ENCODE measurements at regions not wholly inside any gene's neighbourhood (a gene's known extent, or its start where the extent isn't known, plus 50 kb on each side); places are given as distances from the start of the nearest gene placed in this dataset.

DNA sequence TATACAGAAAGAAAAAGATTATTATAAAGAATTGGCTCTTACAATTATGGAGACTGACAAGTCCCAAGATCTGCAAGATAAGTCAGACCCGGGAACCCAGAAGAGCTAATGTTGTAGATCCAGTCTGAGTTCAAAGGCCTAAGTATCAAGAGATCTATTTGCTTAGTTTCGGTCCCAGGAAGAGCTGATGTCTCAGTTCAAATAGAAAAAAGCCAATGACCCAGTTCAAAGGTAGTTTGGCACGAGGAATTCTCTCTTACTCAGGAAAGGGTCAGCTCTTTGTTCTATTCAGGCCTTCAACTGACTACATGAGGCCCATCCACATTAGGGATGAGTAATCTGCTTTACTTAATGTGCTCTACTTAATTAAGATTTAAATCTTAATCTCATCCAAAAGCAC lies 128.3 kb upstream of the PLCXD3 start:
- H3K9ac ChIP-seq (ENCODE audit: low read depth in 1 of 2, low read length in 2 of 2): no peak overlapping the region
- TF ChIP-seq MAX (IDR thresholded peaks at IDR 0.05): peak; percentile 74
- TF ChIP-seq RXRA (IDR thresholded peaks at IDR 0.05): peak; percentile 91 to 93
- TF ChIP-seq SP1 (IDR thresholded peaks at IDR 0.05): peak; percentile 79
- peak; percentile 50 for TF ChIP-seq YY1 (IDR thresholded peaks at IDR 0.05)
- TF ChIP-seq, protein P1, sequence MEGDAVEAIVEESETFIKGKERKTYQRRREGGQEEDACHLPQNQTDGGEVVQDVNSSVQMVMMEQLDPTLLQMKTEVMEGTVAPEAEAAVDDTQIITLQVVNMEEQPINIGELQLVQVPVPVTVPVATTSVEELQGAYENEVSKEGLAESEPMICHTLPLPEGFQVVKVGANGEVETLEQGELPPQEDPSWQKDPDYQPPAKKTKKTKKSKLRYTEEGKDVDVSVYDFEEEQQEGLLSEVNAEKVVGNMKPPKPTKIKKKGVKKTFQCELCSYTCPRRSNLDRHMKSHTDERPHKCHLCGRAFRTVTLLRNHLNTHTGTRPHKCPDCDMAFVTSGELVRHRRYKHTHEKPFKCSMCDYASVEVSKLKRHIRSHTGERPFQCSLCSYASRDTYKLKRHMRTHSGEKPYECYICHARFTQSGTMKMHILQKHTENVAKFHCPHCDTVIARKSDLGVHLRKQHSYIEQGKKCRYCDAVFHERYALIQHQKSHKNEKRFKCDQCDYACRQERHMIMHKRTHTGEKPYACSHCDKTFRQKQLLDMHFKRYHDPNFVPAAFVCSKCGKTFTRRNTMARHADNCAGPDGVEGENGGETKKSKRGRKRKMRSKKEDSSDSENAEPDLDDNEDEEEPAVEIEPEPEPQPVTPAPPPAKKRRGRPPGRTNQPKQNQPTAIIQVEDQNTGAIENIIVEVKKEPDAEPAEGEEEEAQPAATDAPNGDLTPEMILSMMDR (IDR thresholded peaks at IDR 0.05; ENCODE audit: low read depth, low read length, missing input control): no peak
- TF ChIP-seq JUND (IDR thresholded peaks at IDR 0.05): peak; percentile 81 to 85
- no peak for TF ChIP-seq NR2F2 (IDR thresholded peaks at IDR 0.05)
- TF ChIP-seq, protein P2, sequence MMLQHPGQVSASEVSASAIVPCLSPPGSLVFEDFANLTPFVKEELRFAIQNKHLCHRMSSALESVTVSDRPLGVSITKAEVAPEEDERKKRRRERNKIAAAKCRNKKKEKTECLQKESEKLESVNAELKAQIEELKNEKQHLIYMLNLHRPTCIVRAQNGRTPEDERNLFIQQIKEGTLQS (IDR thresholded peaks at IDR 0.05): no peak
- TF ChIP-seq HNF4G (IDR thresholded peaks at IDR 0.05): peak; percentile 86
- TF ChIP-seq, protein P3, sequence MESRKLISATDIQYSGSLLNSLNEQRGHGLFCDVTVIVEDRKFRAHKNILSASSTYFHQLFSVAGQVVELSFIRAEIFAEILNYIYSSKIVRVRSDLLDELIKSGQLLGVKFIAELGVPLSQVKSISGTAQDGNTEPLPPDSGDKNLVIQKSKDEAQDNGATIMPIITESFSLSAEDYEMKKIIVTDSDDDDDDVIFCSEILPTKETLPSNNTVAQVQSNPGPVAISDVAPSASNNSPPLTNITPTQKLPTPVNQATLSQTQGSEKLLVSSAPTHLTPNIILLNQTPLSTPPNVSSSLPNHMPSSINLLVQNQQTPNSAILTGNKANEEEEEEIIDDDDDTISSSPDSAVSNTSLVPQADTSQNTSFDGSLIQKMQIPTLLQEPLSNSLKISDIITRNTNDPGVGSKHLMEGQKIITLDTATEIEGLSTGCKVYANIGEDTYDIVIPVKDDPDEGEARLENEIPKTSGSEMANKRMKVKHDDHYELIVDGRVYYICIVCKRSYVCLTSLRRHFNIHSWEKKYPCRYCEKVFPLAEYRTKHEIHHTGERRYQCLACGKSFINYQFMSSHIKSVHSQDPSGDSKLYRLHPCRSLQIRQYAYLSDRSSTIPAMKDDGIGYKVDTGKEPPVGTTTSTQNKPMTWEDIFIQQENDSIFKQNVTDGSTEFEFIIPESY (IDR thresholded peaks at IDR 0.05): peak; percentile 74
- TF ChIP-seq HNF4A (conservative IDR thresholded peaks at IDR 0.05): peak; percentile 95 to 97
- TF ChIP-seq RAD21 (IDR thresholded peaks at IDR 0.05): peak; percentile 32 to 38
- no peak for TF ChIP-seq FOXA1 (IDR thresholded peaks at IDR 0.05)
- TF ChIP-seq TAF1 (conservative IDR thresholded peaks at IDR 0.05): no peak
- TF ChIP-seq, protein P4, sequence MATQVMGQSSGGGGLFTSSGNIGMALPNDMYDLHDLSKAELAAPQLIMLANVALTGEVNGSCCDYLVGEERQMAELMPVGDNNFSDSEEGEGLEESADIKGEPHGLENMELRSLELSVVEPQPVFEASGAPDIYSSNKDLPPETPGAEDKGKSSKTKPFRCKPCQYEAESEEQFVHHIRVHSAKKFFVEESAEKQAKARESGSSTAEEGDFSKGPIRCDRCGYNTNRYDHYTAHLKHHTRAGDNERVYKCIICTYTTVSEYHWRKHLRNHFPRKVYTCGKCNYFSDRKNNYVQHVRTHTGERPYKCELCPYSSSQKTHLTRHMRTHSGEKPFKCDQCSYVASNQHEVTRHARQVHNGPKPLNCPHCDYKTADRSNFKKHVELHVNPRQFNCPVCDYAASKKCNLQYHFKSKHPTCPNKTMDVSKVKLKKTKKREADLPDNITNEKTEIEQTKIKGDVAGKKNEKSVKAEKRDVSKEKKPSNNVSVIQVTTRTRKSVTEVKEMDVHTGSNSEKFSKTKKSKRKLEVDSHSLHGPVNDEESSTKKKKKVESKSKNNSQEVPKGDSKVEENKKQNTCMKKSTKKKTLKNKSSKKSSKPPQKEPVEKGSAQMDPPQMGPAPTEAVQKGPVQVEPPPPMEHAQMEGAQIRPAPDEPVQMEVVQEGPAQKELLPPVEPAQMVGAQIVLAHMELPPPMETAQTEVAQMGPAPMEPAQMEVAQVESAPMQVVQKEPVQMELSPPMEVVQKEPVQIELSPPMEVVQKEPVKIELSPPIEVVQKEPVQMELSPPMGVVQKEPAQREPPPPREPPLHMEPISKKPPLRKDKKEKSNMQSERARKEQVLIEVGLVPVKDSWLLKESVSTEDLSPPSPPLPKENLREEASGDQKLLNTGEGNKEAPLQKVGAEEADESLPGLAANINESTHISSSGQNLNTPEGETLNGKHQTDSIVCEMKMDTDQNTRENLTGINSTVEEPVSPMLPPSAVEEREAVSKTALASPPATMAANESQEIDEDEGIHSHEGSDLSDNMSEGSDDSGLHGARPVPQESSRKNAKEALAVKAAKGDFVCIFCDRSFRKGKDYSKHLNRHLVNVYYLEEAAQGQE (IDR thresholded peaks at IDR 0.05): peak; percentile 72
- TF ChIP-seq GABPA (IDR thresholded peaks at IDR 0.05 in 1 of 2, conservative IDR thresholded peaks at IDR 0.05 in 1 of 2): peak in 1 of 2 donors; percentile 29
- peak in 1 of 2 donors; percentile 40 for TF ChIP-seq EGR1 (IDR thresholded peaks at IDR 0.05; ENCODE audit: low read depth in 2 of 2)
- TF ChIP-seq FOXA2 (IDR thresholded peaks at IDR 0.05): peak; percentile 61
- WGBS: 39% methylated on average over 3 of the region's 3 CpGs
- no peak overlapping the region for H3K4me3 ChIP-seq (ENCODE audit: low read depth in 1 of 3, low read length in 3 of 3)
- peaks cover 8 to 40% (median 27%) of the 10 kb centered on the region in 4 donors for H3K4me1 ChIP-seq (ENCODE audit: control insufficient read depth in 4 of 4, insufficient read depth in 4 of 4, low read length in 3 of 4)
- H3K27me3 ChIP-seq (ENCODE audit: control insufficient read depth in 4 of 4, insufficient read depth in 4 of 4, low read length in 3 of 4): no peaks in the 10 kb centered on the region
- no peak for DNase-seq (ENCODE audit: low spot score)
- H3K27ac ChIP-seq (ENCODE audit: low read depth in 1 of 2, low read length in 2 of 2): no peak overlapping the region
- no peaks in the 10 kb centered on the region for H3K9me3 ChIP-seq (ENCODE audit: control insufficient read depth in 4 of 4, low read length in 3 of 4)
- H3K36me3 ChIP-seq (ENCODE audit: control insufficient read depth in 4 of 4, insufficient read depth in 3 of 4, low read depth in 1 of 4, low read length in 3 of 4): no peaks in the 10 kb centered on the region

Measured in liver (tissue), 8 donors.